Psoas muscle (tissue), 7 donors: ENCODE measurements at regions not wholly inside any gene's neighbourhood (a gene's known extent, or its start where the extent isn't known, plus 50 kb on each side); places are given as distances from the start of the nearest gene placed in this dataset.

Experiments
- ATAC-seq, 4 donors: fragments of 200-7000 bp; cut with Tn5 transposase; one replicate each; pipeline ENCODE4 v1.9.1; 2020; ENCODE audit warnings: moderate library complexity in 3 of 4, mild to moderate bottlenecking in 2 of 4
- DNase-seq, 2 donors: peaks; one replicate each; pipeline ENCODE4 v3.0.0-alpha.2; 2020
- H3K27ac ChIP-seq: fragments of 200-600 bp; one replicate; pipeline ENCODE4 v1.8.0; 2022
- H3K27me3 ChIP-seq, 3 donors: fragments of 200-600 bp in 1 of 3; one replicate each; pipeline versions ENCODE4 v1.6.1 to v1.8.0; 2013 to 2022; ENCODE audit warnings: low read length in 2 of 3, mild to moderate bottlenecking in 2 of 3, moderate library complexity in 1 of 3; ENCODE audit not compliant: insufficient read depth in 3 of 3
- H3K36me3 ChIP-seq, 2 donors: fragments of 200-600 bp in 1 of 2; one replicate each; pipeline versions ENCODE4 v1.6.1 to v1.8.0; 2013 to 2022; ENCODE audit warnings: low read depth in 1 of 2, mild to moderate bottlenecking in 1 of 2, moderate library complexity in 1 of 2; ENCODE audit not compliant: insufficient read depth in 1 of 2
- H3K4me1 ChIP-seq: fragments of 200-600 bp; one replicate; pipeline ENCODE4 v1.8.0; 2022
- H3K4me3 ChIP-seq: fragments of 200-600 bp; one replicate; pipeline ENCODE4 v1.8.0; 2022; ENCODE audit warnings: mild to moderate bottlenecking
- H3K9me3 ChIP-seq: fragments of 200-600 bp; one replicate; pipeline ENCODE4 v1.8.0; 2022
- CTCF ChIP-seq: fragments of 200-600 bp; IDR thresholded peaks from one replicate; pipeline ENCODE4 v1.8.0; 2022; ENCODE audit warnings: antibody characterized with exemption
- WGBS, 3 donors: extraction: QIAGEN DNeasy Blood & Tissue Kit; methylation state at CpG; one replicate each; pipeline versions ENCODE4 v1.1.6 to v1.1.7; 2013; 5-methylcytosine and 5-hydroxymethylcytosine counted together
- intact Hi-C, 2 donors: fragments of 100-400 bp; cut with DNase I; formaldehyde crosslinking; loops; one replicate each; pipeline versions ENCODE4 v1.11.0 to v1.14.2; 2022
- donor health status: healthy with polysubstance abuse.
- donor health status: DM: no; HTN: no; CAD: no; lungs with moderate emphysema.
- donor health status: Bipolar disorder and iron deficiency.
- donor health status: healthy.
- donor health status: DM: yes; HTN: yes; CAD: no.
- donor health status: DM: no; HTN: no; CAD: no.
- donor health status: DM: yes; HTN: yes; CAD: no.

- H3K27me3 ChIP-seq, result no peaks in the 10 kb centered on the region
- DNase-seq (no peak), ATAC-seq (no peak)
- peaks cover 5% of the 10 kb centered on the region for H3K4me1 ChIP-seq
- intact Hi-C loops, result loop anchor here in 1 of 2 donors (10.0 kb wide), 1 partner anchor 386 kb away; no protein-coding TSS in a partner anchor
- H3K4me3 ChIP-seq, result no peak overlapping the region
- H3K36me3 ChIP-seq, result no peaks in the 10 kb centered on the region
- no peak overlapping the region for H3K27ac ChIP-seq
- no peaks in the 10 kb centered on the region for H3K9me3 ChIP-seq
- 95 to 100% (median 98%) methylated on average over 2 of the region's 2 CpGs for WGBS, 3 donors
- TF ChIP-seq CTCF, result no peak
These were observed 304.0 kb downstream of the QKI start for GRCh38 chr6:163718537-163718936.

GRCh38 chr6:163717106-163717764, 302.7 kb downstream of the QKI start:
- peaks cover 14% of the 10 kb centered on the region for H3K4me1 ChIP-seq
- no peak for ATAC-seq
- no peaks in the 10 kb centered on the region for H3K27me3 ChIP-seq
- DNase-seq, result no peak
- no peak overlapping the region for H3K27ac ChIP-seq
- WGBS, 3 donors, result 89 to 96% (median 92%) methylated on average over 9 of the region's 9 CpGs
- intact Hi-C loops, result loop anchor here in 1 of 2 donors (10.0 kb wide), 1 partner anchor 388 kb away; no protein-coding TSS in a partner anchor
- H3K4me3 ChIP-seq, result no peak overlapping the region
- no peaks in the 10 kb centered on the region for H3K9me3 ChIP-seq
- H3K36me3 ChIP-seq, result no peaks in the 10 kb centered on the region
- no peak for TF ChIP-seq CTCF

- 84 to 92% (median 85%) methylated on average over 6 of the region's 6 CpGs for WGBS, 3 donors
These were observed 302.2 kb downstream of the QKI start for GRCh38 chr6:163716690-163717089.

GRCh38 chr6:163715846-163716245, 301.3 kb downstream of the QKI start:
- Histone ChIP-seq H3K4me3 (no peak overlapping the region), H3K36me3 (no peaks in the 10 kb centered on the region), H3K4me1 (peaks cover 26% of the 10 kb centered on the region), H3K9me3 (no peaks in the 10 kb centered on the region), H3K27ac (no peak overlapping the region), H3K27me3 (no peaks in the 10 kb centered on the region)
- WGBS, 3 donors, result 43 to 59% (median 46%) methylated on average over 7 of the region's 7 CpGs
- no peak for TF ChIP-seq CTCF
- intact Hi-C loops, result loop anchor here in 1 of 2 donors (10.0 kb wide), 1 partner anchor 389 kb away; no protein-coding TSS in a partner anchor
- ATAC-seq (no peak), DNase-seq (no peak)

More at GRCh38 chr6:163716690-163717089, 302.2 kb downstream of the QKI start:
- ATAC-seq, result no peak
- H3K4me1 ChIP-seq, result peaks cover 17% of the 10 kb centered on the region
- no peaks in the 10 kb centered on the region for H3K36me3 ChIP-seq
- TF ChIP-seq CTCF, result no peak
- intact Hi-C loops, result loop anchor here in 1 of 2 donors (10.0 kb wide), 1 partner anchor 388 kb away; no protein-coding TSS in a partner anchor
- no peak for DNase-seq
- H3K27ac ChIP-seq, result no peak overlapping the region
- H3K27me3 ChIP-seq, result no peaks in the 10 kb centered on the region
- H3K4me3 ChIP-seq, result no peak overlapping the region
- no peaks in the 10 kb centered on the region for H3K9me3 ChIP-seq

GRCh38 chr6:163714179-163714578, 299.7 kb downstream of the QKI start:
- DNase-seq, result no peak
- Histone ChIP-seq H3K9me3 (no peaks in the 10 kb centered on the region), H3K27me3 (no peaks in the 10 kb centered on the region), H3K4me3 (no peak overlapping the region), H3K36me3 (no peaks in the 10 kb centered on the region), H3K4me1 (peaks cover 38% of the 10 kb centered on the region), H3K27ac (no peak overlapping the region)
- intact Hi-C loops, result loop anchor here in 1 of 2 donors (10.0 kb wide), 1 partner anchor 391 kb away; no protein-coding TSS in a partner anchor
- WGBS, 3 donors, result 84 to 94% (median 90%) methylated on average over 10 of the region's 10 CpGs
- no peak for ATAC-seq
- no peak for TF ChIP-seq CTCF
